ENCODE measurements at regions not wholly inside any gene's neighbourhood (a gene's known extent, or its start where the extent isn't known, plus 50 kb on each side); places are given as distances from the start of the nearest gene placed in this dataset.

DNA sequence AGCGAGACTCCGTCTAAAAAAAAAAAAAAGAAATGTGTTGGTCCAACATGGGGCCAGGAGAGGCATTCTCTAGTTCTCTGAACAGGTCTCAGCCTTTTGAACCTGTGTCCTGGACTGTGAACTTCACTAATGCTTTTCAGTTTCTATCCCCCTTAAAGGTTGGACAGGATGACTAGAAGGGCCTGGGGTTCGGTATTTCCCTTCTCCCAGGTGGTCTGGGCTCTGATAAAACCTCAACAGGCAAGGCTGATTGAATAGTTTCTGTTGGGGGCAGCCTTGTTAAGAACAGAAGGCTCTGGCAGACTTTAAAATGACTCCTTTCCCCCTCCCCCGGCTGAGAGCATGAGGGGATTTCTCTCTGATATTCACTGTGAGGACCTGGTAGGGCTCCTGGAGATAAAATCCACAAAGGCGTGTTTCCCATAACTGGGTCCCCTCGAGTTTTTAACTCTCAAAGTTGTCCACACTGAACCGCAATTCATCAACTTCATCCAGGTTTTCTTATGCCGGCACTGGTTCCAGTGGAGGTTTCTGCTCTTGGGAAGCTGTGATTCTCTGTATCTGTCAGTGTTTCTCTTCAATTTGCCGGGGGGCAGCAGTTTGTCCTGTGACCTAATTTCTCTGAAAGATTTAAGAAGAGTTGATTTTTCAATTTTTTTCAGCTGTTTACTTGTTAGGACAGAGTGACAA lies 91.3 kb downstream of the METRNL start:
- no peak for TF ChIP-seq POLR2AphosphoS5 (IDR thresholded peaks at IDR 0.05; ENCODE audit: insufficient read depth, low read depth, low read length)
- TF ChIP-seq, protein P1, sequence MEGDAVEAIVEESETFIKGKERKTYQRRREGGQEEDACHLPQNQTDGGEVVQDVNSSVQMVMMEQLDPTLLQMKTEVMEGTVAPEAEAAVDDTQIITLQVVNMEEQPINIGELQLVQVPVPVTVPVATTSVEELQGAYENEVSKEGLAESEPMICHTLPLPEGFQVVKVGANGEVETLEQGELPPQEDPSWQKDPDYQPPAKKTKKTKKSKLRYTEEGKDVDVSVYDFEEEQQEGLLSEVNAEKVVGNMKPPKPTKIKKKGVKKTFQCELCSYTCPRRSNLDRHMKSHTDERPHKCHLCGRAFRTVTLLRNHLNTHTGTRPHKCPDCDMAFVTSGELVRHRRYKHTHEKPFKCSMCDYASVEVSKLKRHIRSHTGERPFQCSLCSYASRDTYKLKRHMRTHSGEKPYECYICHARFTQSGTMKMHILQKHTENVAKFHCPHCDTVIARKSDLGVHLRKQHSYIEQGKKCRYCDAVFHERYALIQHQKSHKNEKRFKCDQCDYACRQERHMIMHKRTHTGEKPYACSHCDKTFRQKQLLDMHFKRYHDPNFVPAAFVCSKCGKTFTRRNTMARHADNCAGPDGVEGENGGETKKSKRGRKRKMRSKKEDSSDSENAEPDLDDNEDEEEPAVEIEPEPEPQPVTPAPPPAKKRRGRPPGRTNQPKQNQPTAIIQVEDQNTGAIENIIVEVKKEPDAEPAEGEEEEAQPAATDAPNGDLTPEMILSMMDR (IDR thresholded peaks at IDR 0.05; ENCODE audit: extremely low read depth in 1 of 2, insufficient read depth in 1 of 2, low read depth in 1 of 2, low read length in 2 of 2): no peak
